ENCODE measurements at regions not wholly inside any gene's neighbourhood (a gene's known extent, or its start where the extent isn't known, plus 50 kb on each side); places are given as distances from the start of the nearest gene placed in this dataset.

DNA sequence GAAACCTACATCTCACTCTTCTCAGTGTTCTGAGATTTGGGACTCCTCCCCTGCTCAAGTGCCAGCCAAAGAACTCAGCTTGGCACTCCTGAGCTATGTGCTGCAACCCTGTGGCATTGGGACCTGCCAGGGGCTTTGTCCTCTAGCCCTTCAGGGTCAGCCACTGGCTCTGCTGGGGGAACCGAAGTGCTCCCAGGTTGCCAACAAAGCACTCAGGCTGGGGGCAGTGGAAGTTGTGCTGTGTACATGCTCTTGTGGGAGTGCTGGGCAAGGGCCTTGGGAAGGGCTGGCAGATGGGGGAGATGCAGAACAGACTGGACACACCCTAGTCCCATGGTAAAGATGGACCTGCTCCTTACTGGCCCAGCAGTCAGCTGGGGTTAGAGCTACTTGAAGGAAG, 498.6 kb downstream of the CAAP1 start:
- no peak for DNase-seq (ENCODE audit: low spot score)

GRCh38 chr9:26392639-26393038, 500.0 kb downstream of the CAAP1 start:
- DNase-seq (ENCODE audit: low spot score) = no peak

- no peak for DNase-seq (ENCODE audit: low spot score)
Measured at GRCh38 chr9:26391036-26391435, 501.6 kb downstream of the CAAP1 start.

DNA sequence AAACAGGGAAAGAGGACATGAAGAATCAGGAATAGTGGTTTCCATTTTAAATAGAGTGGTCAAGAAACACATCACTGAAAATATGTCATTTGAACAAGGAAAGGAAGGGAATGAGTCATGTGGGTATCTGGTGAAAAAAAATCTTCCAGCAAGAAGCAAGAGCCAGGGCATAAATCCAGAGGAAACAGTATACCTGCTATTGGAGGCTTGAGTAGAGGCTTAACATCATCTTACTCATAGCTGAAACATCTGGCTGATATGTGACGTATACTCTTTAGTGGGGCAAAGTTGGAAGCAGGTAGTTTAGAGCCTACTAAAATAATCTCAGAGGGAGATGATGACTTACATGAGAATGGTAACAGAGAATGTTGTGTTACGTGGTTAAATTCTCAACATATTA, 517.2 kb downstream of the CAAP1 start:
- no peak for DNase-seq (ENCODE audit: low spot score)

GRCh38 chr9:26373616-26374015, 519.0 kb downstream of the CAAP1 start:
- no peak for DNase-seq (ENCODE audit: low spot score)

- no peak for DNase-seq (ENCODE audit: low spot score)
Measured at GRCh38 chr9:26371236-26371635, 521.4 kb downstream of the CAAP1 start.

- DNase-seq (ENCODE audit: low spot score) = no peak
Measured at GRCh38 chr9:26369093-26369492, 523.5 kb downstream of the CAAP1 start.

GRCh38 chr9:26368241-26368640, 524.4 kb downstream of the CAAP1 start:
- no peak for DNase-seq (ENCODE audit: low spot score)

- DNase-seq (ENCODE audit: low spot score) = no peak
Measured at GRCh38 chr9:26361010-26361409, 531.6 kb downstream of the CAAP1 start.

- DNase-seq (ENCODE audit: low spot score) = no peak
Measured at GRCh38 chr9:26358836-26359235, 533.8 kb downstream of the CAAP1 start.

- DNase-seq (ENCODE audit: low spot score) = no peak
Measured at GRCh38 chr9:26357803-26358344, 534.7 kb downstream of the CAAP1 start.

GRCh38 chr9:26356491-26356890, 536.1 kb downstream of the CAAP1 start:
- DNase-seq (ENCODE audit: low spot score) = no peak

DNA sequence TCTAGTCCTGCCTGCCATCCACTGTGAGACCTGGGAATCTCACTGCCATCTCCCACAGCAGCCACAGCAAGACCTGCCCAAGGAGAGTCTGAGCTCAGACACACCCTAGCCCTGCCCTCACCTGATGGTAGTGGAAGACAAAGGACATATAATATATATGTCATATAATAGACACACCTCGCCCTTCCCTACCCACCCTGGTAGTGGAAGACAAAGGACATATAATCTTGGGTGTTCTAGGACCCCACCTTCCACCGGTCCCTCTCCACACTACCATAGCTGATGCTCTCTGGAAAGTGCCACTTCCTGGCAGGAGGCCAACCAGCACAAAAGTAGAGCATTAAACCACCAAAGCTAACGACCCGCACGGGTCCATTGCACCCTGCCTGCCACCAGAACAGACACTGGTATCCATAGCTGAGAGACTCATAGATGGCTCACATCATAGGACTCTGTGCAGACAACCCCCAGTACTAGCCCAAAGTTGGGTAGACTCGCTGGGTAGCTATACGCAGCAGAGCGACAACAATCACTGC, 545.6 kb downstream of the CAAP1 start:
- no peak for DNase-seq (ENCODE audit: low spot score)

DNA sequence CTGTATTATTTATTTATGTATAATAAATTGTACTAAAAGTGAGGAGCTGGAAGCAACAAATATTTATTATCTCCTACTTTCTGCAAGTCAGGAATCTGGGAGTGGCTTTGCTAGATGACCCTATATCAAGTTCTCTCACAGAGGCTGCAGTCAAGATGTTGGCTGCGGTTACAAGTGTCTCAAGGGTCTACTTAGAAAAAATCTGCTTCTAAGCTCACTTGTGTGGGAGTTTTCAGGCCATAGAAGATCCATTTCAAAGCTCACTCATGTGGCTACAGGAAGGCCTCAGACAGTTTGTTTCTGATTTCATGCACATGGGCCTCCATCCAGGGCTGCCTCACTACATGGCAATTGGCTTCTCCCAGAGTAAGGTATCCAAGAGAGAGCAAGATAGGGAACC, 551.1 kb downstream of the CAAP1 start:
- no peak for DNase-seq (ENCODE audit: low spot score)

DNA sequence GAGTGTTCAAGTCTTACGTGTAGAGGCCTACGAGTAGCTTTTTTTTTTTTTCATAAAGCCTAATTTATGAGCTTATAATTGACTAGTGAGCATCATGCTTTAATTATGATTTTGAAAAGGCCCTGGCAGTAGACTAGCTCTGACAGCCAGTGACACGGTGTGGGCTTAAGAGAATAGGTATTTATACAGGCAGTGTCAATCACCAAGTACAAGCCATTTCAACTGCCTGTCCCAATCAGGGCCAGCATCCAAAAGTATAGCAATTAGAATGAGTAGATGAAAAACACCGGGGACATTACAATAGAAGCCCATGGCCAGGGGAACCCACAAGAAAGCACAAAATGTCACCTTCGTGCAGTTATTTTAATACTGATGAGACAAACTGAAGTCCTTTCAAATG, 552.8 kb downstream of the CAAP1 start:
- DNase-seq (ENCODE audit: low spot score) = no peak

- DNase-seq (ENCODE audit: low spot score) = no peak
Measured at GRCh38 chr9:26335116-26335515, 557.5 kb downstream of the CAAP1 start.

DNA sequence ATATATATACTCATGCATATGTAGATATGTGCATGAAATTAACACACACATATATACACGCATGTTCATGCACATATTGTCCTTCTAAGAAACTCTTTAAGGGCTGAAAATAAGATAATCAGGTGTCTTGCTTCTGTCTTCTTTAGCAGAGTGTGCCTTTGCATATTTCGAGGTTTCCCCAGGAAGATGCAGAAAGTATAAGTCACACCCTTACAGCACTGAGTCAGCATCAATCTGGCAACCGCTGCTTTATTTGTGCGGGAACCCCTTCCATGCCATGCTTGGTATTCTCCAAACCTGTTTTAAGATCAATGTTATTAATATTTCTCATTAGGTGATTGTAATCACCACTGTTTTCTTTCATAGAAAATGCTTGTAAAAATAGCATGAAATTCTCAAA, 557.9 kb downstream of the CAAP1 start:
- no peak for DNase-seq (ENCODE audit: low spot score)

- DNase-seq (ENCODE audit: low spot score) = no peak
Measured at GRCh38 chr9:26331223-26331622, 561.4 kb downstream of the CAAP1 start.

DNA sequence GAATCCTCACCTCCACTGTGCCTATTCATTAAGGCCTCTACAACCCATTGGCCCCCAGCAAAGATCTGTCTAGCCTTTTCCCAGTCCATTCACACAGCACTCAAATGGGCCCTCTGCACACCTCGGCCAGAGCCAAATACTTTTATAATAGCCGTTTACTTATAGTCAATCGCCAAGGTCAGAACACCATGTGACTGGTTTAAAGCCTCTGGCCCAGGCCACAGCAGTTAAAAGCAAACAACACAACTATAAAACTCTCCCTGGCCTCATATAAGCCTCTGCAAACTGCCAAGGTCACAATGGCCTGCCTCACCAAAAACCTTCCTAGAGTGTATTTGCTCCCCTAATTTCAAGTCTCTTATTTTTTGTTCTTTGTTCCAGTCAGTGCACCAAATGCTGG, 562.6 kb downstream of the CAAP1 start:
- no peak for DNase-seq (ENCODE audit: low spot score)

GRCh38 chr9:26326563-26326962, 566.0 kb downstream of the CAAP1 start:
- no peak for DNase-seq (ENCODE audit: low spot score)

DNA sequence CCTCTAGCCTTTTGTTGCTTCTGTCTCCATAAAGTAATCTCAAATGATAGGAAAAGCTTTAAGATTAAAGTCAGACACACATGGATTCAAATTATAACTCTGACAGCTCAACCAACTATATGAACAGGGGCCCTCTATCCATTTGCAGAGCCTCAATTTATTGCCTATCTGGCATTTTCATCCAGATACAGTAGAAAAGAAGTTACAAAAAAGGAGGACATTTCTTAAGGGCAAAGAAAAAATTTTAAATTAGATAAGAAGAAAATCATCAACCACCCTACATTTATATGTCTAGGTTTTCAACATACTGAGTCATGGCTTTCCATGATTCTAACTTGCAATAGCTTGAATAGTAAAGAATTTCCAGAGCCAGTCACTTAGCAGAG, 567.2 kb downstream of the CAAP1 start:
- DNase-seq (ENCODE audit: low spot score) = no peak

- no peak for DNase-seq (ENCODE audit: low spot score)
Measured at GRCh38 chr9:26324786-26325443, 567.7 kb downstream of the CAAP1 start.

GRCh38 chr9:26321935-26322334, 570.7 kb downstream of the CAAP1 start:
- no peak for DNase-seq (ENCODE audit: low spot score)

- DNase-seq (ENCODE audit: low spot score) = no peak
Measured at GRCh38 chr9:26319859-26320258, 572.7 kb downstream of the CAAP1 start.
